Glomerular endothelial cell (primary cell): ENCODE measurements at regions not wholly inside any gene's neighbourhood (a gene's known extent, or its start where the extent isn't known, plus 50 kb on each side); places are given as distances from the start of the nearest gene placed in this dataset.

Experiments used
- DNase-seq: peaks from one replicate; pipeline ENCODE4 v3.0.0-alpha.2; 2011; ENCODE audit warnings: low read depth, low spot score; ENCODE audit errors: extremely low read depth

- DNase-seq: no peak
Observed at GRCh38 chr2:226446406-226447001, 353.1 kb downstream of the IRS1 start.

- DNase-seq: no peak
Observed at GRCh38 chr2:226445216-226445861, 354.3 kb downstream of the IRS1 start.

- DNase-seq: no peak
Observed at GRCh38 chr2:226443112-226443511, 356.5 kb downstream of the IRS1 start.

GRCh38 chr2:226440127-226440918 is 359.3 kb downstream of the IRS1 start:
- DNase-seq: no peak

- DNase-seq: no peak
Observed at GRCh38 chr2:226439337-226439736, 360.3 kb downstream of the IRS1 start.

- no peak for DNase-seq
Observed at GRCh38 chr2:226435146-226435545, 364.5 kb downstream of the IRS1 start.

GRCh38 chr2:226434702-226435101 is 364.9 kb downstream of the IRS1 start:
- DNase-seq: no peak

GRCh38 chr2:226431288-226431948 is 368.2 kb downstream of the IRS1 start:
- no peak for DNase-seq

GRCh38 chr2:226429476-226429875 is 370.1 kb downstream of the IRS1 start:
- DNase-seq: no peak

GRCh38 chr2:226427538-226428307 is 371.9 kb downstream of the IRS1 start:
- no peak for DNase-seq

GRCh38 chr2:226426292-226426736 is 373.3 kb downstream of the IRS1 start:
- DNase-seq: no peak

GRCh38 chr2:226424971-226425370 is 374.6 kb downstream of the IRS1 start:
- DNase-seq: no peak

- DNase-seq: no peak
Observed at GRCh38 chr2:226423498-226423960, 376.1 kb downstream of the IRS1 start.

GRCh38 chr2:226420646-226421045 is 379.0 kb downstream of the IRS1 start:
- DNase-seq: no peak

- DNase-seq: no peak
Observed at GRCh38 chr2:226418521-226418920, 381.1 kb downstream of the IRS1 start.

- DNase-seq: no peak
Observed at GRCh38 chr2:226414335-226414734, 385.3 kb downstream of the IRS1 start.

- DNase-seq: no peak
Observed at GRCh38 chr2:226413498-226414130, 386.0 kb downstream of the IRS1 start.

- no peak for DNase-seq
Observed at GRCh38 chr2:226411727-226412360, 387.8 kb downstream of the IRS1 start.

- no peak for DNase-seq
Observed at GRCh38 chr2:226411205-226411604, 388.4 kb downstream of the IRS1 start.
